Activated CD4-positive, CD25-positive, alpha-beta regulatory T cell treated with anti-CD3 and anti-CD28 coated beads, Interleukin-2, amount 50 U/mL, for 24 hours (primary cell): ENCODE measurements at regions not wholly inside any gene's neighbourhood (a gene's known extent, or its start where the extent isn't known, plus 50 kb on each side); places are given as distances from the start of the nearest gene placed in this dataset.
"Not testable (repeated sequence)": the region's sequence is repeated elsewhere in the genome, so short reads cannot be mapped to it uniquely, and the experiment has no call there.

Experiments used
- ATAC-seq, 2 donors: fragments of 150-1000 bp; cut with Tn5 transposase; one replicate each; pipeline ENCODE4 v1.10.0; 2021; ENCODE audit warnings: mild to moderate bottlenecking in 1 of 2, moderate library complexity in 1 of 2

DNA sequence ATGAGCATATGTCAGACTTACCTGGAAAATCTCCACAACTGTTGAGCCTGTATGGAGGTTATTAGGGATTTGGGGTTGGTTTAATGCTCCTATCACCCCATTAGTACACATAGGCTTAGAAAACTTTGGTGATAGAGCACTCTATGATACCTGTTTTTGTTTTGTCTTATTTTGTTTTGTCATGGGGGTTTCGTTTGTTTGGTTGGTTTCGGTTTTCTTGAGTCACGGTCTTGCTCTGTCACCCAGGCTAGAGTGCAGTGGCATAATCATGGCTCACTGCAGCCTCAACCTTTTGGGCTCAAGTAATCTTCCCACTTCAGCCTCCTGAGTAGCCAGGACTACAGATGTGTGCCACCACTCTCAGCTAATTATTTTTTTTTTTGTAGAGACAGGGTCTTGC lies 70.0 kb downstream of the MZT1 start:
- no peak for ATAC-seq

GRCh38 chr13:72656357-72656756 lies 71.1 kb downstream of the MZT1 start:
- no peak for ATAC-seq

DNA sequence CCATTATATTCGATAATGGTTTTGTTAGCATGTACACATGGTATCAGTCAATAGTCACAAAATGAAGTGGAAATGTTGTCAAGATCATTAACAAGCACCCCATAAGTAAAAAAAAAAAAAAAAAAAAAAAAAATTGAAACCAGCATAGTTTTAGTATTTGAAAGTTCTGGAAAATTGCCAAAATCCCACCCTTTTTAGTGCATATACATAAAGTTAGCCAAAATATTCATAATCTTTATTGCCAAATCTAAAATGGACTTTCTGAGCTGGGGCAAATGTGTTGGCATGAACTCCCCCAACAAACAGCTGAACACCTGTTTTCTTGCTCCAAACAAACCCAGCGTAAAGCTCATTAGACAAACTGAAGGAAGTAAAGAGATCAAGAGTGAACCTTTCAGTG lies 73.9 kb downstream of the MZT1 start:
- ATAC-seq, result no peak

- ATAC-seq, result no peak
Measured at GRCh38 chr13:72652681-72653080, 74.7 kb downstream of the MZT1 start.

DNA sequence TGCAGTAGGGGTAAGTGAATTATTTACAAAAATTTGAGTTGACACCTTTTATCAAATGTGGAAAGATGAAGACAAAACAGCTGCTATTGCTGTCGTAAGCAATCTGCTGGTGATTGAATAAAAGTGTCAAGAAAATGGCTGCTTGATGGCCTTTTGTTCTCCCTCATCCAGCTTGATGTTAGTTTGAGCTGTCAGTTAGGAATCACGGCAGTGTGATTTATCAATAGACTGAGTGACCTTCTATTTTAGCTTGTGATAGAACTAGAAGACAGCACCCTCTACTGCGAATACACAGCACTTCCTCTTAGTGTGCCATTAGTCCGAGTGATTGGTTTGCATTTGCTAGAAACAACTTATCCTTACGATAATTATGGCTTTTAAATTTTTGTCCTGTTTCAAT lies 76.3 kb downstream of the MZT1 start:
- no peak for ATAC-seq

DNA sequence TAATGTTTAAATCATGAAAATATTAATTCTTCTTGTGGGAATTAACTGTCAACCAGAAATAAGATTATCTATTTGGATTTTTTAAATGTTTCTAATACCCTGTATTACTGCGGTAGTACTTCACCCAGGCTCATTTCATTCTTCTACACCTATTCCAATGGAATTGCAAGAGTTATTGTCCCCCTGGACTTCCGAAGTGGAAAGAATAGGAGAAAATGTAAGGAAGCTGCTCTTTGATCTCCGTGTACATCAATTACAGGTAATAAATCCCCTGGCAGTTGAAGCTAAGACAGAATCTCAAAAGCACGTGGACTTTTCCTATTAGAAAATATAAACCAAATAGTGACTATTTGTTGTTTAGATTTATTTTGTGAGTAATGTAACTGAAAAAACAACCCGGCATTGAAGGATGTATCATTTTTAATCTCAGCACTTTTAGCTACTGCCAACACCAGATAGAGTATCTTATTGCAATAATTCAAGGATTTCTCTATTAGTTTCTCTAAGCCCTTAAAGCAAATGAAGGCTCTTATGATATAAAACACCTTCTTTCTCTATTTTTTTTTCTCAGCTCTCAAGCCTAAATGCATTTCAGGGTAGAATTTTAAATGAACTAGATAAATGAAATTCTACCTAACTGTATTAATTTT lies 77.3 kb downstream of the MZT1 start:
- no peak for ATAC-seq

DNA sequence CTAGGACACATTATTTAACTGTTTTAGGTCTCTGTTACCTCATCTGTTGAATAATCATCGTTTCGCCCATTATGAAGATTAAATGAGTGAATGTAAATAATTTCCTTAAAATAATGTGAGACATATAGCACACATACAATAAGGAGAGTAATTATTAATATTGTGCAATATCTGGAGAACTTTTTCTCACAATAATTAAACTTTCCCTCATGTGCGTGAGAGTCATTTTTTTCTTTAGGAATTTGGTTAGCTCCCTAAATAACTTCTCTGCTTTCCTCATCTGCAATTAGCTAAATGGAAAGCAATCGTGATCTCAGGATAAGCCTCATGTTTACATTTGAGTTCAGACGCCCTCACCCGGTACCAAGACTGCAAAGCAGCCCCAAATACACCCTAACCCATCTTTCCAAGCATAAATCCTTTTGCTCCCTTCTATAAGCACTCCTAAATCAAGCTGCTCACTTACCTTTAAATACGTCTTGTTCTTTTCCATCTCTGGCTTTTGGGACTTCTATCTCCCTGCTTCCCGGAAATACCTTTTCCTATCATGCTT lies 78.8 kb downstream of the MZT1 start:
- no peak for ATAC-seq

GRCh38 chr13:72647422-72647821 lies 80.0 kb downstream of the MZT1 start:
- no peak for ATAC-seq

- ATAC-seq, result no peak
Measured at GRCh38 chr13:72645521-72645920, 81.9 kb downstream of the MZT1 start.

DNA sequence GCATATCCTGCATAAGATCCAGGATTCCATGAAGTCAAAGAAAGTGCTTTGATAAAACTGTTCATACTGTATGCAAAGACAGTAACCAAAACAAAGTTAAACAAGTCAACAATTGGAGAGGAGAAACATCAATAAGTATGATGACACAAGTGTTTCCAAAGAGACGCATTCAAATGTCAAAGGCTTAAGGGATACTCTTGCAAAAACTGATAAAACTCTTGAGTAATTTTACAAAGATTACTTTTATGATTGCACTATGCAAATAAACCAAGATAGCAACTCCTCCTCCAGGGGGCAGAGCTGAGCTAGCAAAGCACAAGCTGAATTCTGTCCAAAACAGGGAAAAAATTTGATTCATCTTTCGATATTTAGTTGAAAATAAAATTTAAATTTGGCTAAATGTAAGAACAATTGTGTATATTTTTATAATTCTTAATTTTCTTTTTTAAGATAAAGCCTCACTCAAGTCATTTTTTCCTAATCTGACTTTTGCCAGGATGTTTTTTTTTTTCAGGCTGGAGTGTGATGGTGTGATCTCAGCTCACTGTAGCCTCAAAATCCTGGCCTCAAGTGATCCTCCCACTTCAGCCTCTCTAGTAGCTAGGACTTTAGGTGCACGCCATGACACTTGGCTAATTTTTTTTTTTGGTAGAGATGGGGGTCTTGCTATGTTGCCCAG lies 84.0 kb downstream of the MZT1 start:
- ATAC-seq, result peak in 1 of 2 donors; percentile 32

DNA sequence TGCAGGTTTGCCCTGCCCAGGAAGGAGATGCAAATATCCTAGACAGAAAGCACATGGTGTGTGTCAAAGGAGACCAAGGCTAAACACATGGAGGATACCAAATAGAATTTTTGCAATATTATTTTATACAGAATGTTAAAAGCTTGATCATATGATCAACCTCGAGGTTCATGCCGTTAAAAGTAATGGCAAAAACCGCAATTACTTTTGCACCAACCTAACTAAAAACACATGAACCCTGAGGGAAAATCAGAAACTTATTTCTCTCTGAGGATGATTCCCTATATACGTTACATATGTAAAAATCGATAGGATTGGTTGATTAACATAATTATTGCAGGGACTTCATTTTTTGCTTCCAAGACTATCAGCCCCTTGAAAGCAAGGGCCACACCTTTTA lies 88.1 kb downstream of the MZT1 start:
- no peak for ATAC-seq

DNA sequence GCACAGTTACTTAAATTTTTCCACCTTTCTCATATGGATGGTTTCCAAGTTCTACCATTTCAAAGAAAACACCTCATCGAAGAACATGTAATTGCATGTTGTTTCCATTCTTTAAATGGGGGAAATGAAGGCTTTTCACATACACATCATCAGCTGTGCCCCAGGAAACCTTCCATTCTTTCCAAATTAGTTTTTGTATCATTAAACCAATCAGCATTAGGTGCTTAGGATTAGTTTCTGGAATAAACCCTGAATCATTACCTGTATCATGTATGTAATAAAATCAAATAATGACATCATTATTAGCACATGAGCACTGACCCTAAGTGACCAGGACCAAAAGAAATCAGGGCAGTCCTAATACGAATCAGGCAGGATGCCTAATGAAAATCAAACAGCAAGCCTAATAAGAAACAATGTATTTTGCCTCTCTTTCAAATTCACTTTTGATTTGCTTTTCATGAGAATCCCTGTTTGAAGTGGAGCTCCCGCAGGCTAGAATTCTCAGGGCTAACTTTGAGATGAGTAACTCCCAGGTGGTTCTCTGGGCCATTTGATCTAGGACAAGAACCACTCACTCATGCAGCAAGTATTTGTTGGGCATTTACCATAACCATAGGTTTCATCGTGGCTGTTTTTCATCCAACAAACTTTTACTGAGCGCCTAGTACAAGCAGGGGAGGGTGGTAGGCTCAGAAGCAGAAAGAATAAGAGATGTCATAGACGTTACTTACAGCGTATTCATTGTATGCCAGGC lies 89.2 kb downstream of the MZT1 start:
- ATAC-seq, result no peak

GRCh38 chr13:72637561-72637960 lies 89.9 kb downstream of the MZT1 start:
- no peak for ATAC-seq

- ATAC-seq, result no peak
Measured at GRCh38 chr13:72634859-72635258, 92.6 kb downstream of the MZT1 start.

- no peak for ATAC-seq
Measured at GRCh38 chr13:72622546-72622945, 104.9 kb downstream of the MZT1 start.

GRCh38 chr13:72620874-72621273 lies 106.6 kb downstream of the MZT1 start:
- no peak for ATAC-seq

- ATAC-seq, result no peak
Measured at GRCh38 chr13:72617951-72618350, 109.5 kb downstream of the MZT1 start.

DNA sequence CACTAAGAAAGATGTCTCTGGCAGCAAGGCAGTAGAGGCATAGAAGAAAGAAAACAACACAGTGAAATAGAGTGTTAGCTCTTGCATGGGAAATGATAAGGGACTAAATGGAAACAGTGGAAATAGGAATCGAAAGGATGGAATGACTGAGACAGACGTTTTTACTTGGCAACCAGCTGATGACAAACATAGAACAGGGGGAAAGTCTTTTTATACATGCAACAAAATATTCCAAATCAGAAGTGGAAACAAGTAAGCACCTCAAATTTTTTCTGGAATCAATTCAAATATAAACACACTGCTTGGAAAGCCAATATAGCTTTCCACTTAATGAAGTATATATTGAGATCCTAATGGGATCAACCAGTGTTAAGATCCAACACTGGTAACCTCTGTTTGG lies 110.2 kb downstream of the MZT1 start:
- no peak for ATAC-seq

DNA sequence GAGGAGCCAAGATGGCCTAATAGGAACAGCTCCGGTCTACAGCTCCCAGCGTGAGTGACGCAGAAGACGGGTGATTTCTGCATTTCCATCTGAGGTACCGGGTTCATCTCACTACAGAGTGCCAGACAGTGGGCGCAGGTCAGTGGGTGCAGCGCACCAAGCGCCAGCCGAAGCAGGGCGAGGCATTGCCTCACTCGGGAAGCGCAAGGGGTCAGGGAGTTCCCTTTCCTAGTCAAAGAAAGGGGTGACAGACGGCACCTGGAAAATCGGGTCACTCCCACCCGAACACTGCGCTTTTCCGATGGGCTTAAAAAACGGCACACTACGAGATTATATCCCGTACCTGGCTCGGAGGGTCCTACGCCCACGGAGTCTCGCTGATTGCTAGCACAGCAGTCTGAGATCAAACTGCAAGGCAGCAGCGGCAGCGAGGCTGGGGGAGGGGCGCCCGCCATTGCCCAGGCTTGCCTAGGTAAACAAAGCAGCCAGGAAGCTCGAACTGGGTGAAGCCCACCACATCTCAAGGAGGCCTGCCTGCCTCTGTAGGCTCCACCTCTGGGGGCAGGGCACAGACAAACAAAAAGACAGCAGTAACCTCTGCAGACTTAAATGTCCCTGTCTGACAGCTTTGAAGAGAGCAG lies 117.1 kb downstream of the MZT1 start:
- ATAC-seq, result not testable (repeated sequence)

DNA sequence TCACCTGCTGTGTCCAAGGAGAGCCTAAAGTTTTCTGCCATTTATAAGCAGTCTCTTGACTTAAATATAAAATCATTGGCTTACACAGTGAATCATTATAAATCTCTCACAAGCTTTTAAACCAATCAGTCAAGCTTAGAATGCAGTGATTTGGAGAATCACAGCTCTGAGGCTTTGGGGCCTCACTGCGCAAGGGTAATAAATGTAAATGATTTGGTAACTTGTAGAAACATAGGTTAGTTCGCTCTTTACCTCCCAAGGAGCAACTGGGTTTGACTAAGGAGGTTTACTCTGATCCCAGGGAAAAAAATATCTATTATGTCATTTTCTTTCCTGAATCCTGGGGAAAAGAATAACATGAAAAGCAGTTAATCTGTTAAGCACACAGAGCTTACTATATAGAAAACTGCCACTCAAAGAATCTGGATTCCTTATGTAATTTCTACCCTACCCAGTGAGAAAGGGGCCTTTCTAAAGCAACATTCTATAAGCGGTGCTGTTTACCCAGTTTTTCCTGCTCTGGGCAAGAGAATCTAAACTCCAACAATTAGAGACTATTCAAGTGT lies 128.2 kb downstream of the MZT1 start:
- no peak for ATAC-seq

- ATAC-seq, result no peak
Measured at GRCh38 chr13:72590091-72590740, 137.2 kb downstream of the MZT1 start.

DNA sequence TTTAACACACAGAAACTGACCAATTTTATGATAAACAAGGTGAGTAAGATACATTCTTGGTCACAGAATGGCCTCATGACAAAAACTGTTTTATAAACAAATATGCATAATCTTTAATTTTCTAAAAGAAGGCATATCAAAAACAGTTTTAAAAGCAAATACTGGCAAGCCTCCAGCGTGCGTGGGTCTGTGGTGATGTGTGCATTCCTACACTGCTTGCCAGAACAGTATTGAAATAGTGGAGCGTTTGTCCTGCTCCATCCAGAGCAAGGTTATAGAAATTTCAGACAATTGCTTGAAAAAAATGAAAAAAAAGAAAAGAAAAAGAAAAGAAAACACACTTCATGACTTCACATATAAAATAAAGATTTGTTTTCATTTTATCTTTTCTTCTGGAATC lies 140.9 kb downstream of the MZT1 start:
- no peak for ATAC-seq
